ENCODE measurements at regions not wholly inside any gene's neighbourhood (a gene's known extent, or its start where the extent isn't known, plus 50 kb on each side); places are given as distances from the start of the nearest gene placed in this dataset.
"Not testable (repeated sequence)": the region's sequence is repeated elsewhere in the genome, so short reads cannot be mapped to it uniquely, and the experiment has no call there.

GRCh38 chr3:99319450-99319849, 318.9 kb upstream of the COL8A1 start:
- DNase-seq (ENCODE audit: low spot score) = no peak

- no peak for DNase-seq (ENCODE audit: low spot score)
Measured at GRCh38 chr3:99317201-99317600, 321.2 kb upstream of the COL8A1 start.

DNA sequence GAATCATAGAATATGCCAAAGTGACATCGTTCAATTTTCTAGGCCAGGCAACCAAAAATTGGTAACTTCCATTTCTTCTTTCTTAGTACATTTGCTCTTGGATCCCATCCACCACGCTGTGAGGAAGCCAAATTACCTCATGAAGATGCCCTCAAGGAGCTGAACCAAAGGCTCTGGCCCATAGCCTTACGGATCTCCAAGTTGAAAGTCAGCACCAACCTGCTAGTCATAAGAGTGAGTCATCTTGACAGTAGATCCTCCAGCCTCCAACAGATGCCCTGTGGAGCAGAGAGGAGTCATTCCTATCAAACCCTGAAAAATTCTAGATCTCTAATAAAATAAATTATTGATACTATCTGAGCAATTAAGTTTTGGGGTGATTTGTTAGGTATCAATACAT, 322.5 kb upstream of the COL8A1 start:
- DNase-seq (ENCODE audit: low spot score) = no peak

DNA sequence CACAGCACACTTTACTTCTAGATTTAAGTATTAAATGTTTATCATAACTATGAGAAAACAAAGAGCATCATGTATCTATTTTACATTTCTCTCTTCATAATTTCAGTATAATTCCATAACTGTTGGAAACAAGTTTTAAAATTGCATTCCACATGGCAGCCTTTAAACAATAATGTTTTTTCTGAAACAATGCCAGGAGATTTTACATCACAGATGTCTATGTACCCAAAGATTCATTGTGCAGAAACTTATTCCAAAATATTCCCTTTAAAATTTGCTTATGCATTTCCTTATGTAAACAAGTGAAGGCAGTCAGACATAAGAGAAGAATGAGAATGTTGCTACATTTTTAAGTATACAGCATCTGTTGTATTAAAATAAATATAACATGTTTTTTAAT, 324.9 kb upstream of the COL8A1 start:
- DNase-seq (ENCODE audit: low spot score) = no peak

- no peak for DNase-seq (ENCODE audit: low spot score)
Measured at GRCh38 chr3:99298661-99299060, 339.7 kb upstream of the COL8A1 start.

DNA sequence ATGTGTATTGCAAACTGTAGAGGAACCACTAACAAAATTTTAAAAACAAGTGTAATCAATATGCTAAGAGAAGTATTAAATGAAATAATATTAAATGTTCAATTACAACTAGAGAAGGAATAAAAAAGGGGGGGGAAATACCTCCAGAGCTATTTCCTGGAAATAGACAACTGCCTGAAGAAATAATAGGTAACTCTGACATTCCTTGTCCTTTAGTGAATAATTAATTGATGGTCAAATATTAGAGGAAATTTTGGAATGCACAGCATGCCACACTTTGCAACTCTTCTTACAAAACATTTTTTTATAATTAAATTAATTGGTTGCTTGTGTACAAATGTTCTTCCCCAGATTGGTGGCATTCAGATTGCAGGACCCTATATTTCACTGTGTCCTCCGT, 342.6 kb upstream of the COL8A1 start:
- no peak for DNase-seq (ENCODE audit: low spot score)

DNA sequence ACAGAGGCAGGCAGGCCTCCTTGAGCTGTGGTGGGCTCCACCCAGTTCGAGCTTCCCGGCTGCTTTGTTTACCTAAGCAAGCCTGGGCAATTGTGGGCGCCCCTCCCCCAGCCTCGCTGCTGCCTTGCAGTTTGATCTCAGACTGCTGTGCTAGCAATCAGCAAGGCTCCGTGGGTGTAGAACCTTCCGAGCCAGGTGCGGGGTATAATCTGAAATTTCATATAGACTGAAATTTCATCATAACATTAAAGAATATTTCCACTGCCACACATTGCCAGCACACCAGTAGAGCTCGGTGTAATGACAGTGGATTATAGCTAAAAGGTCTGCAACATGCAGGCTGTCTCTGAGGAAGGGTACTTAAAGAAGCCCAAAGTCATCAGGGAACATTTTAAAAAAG, 344.3 kb upstream of the COL8A1 start:
- not testable (repeated sequence) for DNase-seq (ENCODE audit: low spot score)

DNA sequence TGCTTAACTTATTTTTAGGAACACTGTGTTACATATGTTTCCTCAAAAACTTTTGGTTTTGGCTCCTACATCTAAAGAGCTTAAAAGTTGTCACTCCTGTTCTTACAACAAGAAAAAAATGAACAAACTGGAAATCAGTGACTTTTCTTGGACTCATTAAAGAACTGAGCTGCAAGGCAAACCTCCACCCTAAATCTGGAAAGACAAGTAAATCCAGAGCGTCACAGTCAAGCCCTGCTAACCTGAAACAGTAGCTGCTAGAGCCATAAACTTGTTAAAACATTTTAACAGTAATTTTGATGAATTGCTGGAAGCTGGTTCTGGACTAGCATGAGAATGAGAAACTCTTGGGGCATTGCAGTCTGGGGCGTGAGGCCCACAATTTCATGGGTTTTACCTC, 350.5 kb upstream of the COL8A1 start:
- DNase-seq (ENCODE audit: low spot score) = no peak

DNA sequence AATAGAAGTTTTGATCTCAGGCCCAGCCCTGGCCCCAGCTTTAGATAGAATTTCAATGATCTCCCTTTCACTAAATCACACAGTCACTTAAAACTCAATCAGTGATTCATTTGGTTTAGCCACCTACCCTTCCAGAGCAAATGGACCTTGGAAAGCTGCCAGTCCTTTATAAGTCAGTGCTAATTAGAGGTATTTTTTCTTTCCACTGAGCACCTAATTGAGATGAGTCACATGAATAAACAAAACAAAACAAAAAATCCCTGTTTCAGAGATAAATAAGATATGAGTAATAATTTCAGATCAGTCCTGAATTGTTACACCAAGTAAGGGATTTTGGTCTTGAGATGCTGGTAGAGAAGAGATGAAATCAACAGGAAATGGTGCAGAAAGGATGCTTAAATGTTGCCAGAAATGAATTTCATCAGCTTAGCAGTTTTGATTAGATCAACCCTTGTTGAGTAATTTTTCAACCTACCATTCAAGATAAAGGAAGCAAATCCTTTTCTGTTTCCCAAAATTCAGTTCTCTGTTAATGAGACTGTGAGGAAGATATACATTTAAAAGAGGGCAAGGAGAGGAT, 352.0 kb upstream of the COL8A1 start:
- no peak for DNase-seq (ENCODE audit: low spot score)

DNA sequence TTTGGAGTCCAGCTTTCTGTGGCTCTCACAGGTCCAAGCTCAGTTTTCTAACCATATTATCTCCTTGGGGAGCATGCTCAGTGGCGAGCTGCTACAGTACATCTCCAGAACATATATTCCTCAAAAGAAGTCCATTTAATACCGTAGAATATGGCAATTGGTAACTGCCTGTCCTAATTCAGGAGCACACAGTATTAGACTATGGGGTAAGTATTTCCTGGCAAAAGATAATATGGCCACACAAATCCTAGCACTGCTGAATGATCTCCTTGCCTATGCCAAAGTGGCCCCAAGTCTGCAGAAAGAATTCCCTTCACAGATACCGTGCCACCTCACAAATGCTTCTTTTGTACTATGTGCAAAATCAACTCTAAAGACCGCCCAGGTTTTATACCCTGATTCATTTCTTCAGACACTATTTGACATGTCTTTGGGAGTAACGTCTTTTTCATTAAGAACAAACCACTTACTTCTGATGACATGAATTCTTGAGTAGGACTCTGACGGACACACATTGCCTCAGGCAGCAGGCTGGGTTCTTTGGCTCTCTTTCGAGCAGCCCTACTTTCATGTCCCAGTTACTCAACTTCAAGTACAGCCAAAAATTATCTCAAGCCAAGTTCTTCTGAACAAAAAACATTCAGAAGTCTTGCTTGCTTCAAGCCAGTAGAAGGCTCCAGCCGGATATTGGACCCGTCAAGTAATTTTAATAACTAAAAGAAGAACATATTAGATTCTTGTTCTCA, 368.3 kb upstream of the DCBLD2 start:
- DNase-seq (ENCODE audit: low spot score) = no peak

DNA sequence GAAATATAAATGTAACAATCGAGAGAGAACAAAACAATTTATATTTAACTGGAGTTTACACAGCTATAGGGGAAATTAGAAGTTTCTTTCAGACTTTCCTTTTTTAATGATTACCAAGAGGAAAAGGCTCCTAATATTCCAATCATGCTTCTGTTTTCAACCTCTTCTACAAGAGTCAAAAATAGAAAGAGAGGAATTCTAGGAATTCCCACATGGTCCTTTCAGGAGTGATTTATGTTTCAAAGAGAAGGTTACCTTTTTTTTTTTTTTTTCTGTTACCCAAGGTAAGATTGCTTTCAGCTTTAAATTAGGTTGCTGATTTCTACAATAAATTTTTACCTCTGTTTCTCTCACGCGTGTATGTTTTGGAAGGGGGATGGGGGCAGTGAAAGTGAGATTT, 355.3 kb upstream of the DCBLD2 start:
- no peak for DNase-seq (ENCODE audit: low spot score)

DNA sequence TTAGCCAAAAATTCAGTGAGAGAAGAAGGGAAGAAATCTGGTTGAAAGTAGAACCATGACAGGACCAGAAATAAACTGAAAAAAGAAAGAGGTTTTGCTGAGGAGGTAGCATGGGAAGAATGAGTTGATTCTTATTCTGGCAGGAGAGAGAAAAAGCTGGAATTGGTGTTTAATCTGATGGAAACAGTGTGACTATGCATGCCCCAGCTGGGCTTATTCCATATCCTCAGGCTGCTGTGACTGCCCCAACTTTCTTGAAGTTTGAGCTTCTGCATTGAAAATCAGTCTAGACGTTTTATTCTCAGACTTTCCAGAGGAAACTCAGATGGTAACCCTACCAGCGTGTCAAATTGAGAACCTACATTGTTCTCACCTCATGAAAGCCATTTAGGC, 352.5 kb upstream of the DCBLD2 start:
- DNase-seq (ENCODE audit: low spot score) = no peak

- no peak for DNase-seq (ENCODE audit: low spot score)
Measured at GRCh38 chr3:99250821-99251355, 349.4 kb upstream of the DCBLD2 start.

- DNase-seq (ENCODE audit: low spot score) = no peak
Measured at GRCh38 chr3:99250272-99250671, 348.8 kb upstream of the DCBLD2 start.

DNA sequence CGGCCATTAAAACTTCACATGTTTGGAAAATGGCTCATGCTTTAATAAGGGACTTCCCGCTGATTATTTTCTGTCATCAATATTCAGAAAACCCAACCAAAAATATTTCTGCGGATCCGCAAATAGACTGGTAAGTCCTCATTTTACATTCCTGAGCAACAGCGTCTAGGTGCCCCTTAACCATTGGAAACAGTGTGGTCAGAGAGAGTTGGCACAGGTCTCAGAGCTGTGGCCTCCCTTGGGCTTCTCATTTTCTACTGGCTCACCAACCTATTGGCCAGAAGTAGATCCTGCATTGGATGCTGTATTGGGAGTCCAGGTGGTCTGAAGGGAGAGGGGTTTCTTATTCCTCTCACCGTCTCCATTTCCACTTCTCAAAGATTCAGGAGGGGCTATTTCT, 348.1 kb upstream of the DCBLD2 start:
- no peak for DNase-seq (ENCODE audit: low spot score)

GRCh38 chr3:99248913-99249312, 347.4 kb upstream of the DCBLD2 start:
- no peak for DNase-seq (ENCODE audit: low spot score)

GRCh38 chr3:99248130-99248529, 346.6 kb upstream of the DCBLD2 start:
- no peak for DNase-seq (ENCODE audit: low spot score)

DNA sequence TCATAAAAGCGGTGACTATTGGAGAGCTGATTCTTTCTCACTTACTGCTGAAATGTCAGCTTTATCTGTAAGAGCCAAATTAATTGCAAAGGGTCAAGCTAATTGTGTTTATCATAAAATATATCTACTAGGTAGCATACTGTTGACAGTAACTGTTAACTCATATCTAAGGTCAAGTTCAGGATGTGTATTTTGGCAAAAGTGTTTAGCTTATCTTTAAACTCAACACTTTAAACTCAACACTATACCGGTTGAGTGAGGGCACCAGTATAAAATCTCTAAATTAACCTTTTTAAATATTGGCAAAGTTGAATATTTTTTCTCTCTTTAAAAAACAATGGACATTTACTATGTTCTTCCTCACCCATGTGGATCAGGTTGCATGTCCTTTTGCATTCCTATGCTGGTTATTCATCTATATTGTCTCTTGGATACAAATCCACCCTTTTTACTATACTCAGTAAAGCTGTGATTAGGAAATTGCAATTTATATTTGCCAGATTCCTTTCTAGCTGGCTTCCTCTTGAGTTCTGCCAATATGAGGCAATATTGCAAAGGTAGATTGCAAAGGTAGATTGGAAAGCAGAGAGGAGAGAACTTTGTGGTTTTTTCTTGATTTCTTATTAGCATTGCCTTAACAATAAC, 344.6 kb upstream of the DCBLD2 start:
- no peak for DNase-seq (ENCODE audit: low spot score)

DNA sequence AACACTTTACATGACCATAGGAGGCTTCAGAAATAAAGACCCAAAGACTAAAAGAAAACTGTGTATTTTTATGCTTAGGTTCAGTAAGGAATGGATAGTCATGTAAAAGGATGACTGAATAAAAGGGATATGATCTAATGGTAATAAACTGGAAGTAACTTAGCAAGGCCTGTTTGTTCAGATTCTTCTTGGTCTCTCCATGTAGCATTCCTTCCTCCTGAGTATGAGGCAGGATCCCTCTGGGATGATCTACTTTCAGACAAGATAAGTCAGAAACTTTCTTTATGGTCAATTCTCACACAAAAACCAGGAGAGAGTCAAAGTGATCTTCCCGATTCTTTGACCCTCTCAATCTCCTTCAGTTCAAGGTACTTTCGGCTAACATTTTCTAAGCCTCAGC, 340.8 kb upstream of the DCBLD2 start:
- no peak for DNase-seq (ENCODE audit: low spot score)

- no peak for DNase-seq (ENCODE audit: low spot score)
Measured at GRCh38 chr3:99240700-99241099, 339.2 kb upstream of the DCBLD2 start.

DNA sequence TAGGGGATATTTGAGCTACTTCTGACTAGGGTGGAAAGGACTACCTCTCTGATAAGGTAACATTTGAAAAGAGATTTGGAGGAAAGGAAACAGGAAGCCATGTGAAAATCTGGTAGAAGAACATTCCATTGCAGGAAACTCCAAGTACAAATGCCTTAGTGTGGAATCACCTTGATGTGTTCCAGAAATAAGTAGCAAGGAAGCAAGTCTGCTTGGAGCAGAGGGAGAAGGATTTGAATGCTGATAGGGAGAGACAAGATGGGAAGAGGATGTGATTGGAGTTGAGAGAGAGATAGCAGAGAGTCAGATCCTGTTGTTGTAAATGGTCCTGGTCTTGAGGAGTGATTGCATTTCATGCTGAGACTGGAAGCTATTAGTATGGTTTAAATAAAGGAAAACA, 335.1 kb upstream of the DCBLD2 start:
- no peak for DNase-seq (ENCODE audit: low spot score)

DNA sequence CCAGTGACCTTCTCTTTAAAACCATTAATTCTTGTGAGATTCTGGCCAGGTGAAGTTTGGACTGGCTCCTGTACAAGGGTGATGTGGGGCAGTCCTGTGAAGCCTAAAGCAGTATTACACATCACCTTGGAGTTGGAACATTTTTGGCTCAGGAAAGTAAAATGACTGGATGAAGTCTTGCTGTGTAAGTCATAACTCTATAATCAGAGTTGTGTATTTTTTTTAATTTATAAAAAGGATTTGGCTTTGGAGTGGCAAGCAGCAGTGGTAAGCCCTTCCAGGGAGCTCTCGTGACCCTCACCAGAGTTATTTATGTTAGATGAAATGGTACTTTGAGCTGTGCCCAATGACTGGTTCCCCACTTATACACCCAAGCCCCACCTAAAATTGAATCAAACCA, 331.2 kb upstream of the DCBLD2 start:
- no peak for DNase-seq (ENCODE audit: low spot score)

- no peak for DNase-seq (ENCODE audit: low spot score)
Measured at GRCh38 chr3:99218468-99218867, 317.0 kb upstream of the DCBLD2 start.
